ENCODE measurements at regions not wholly inside any gene's neighbourhood (a gene's known extent, or its start where the extent isn't known, plus 50 kb on each side); places are given as distances from the start of the nearest gene placed in this dataset.
A peak's percentile ranks its signal among the peaks of the same experiment; 100 is the strongest.

GRCh38 chr9:99592834-99593574 lies 228.7 kb upstream of the NR4A3 start:
- no peak for DNase-seq

GRCh38 chr9:99593610-99594009 lies 228.1 kb upstream of the NR4A3 start:
- no peak for DNase-seq

GRCh38 chr9:99594056-99594780 lies 227.5 kb upstream of the NR4A3 start:
- no peak for DNase-seq

DNA sequence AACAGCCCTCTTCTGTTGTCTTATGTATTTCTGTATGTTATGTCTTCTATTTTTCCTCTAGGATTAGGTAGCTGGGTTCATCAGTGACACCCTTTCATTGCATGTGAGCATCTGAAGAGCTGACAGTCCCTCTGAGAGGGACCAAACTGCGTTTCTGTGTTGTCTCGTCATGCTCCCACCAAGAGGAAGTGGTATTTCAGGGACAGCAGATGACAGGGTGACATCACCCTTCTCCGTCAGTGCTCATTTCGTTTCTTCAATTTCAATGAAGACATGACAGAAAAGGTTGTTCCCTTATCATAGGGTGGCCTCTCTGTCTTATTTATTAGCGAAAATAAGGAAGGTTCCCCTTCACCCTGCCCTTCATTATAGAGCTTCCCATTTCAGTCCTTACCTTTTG lies 225.9 kb upstream of the NR4A3 start:
- DNase-seq: no peak

- DNase-seq: peak; percentile 25
Observed at GRCh38 chr9:99601571-99602111, 220.0 kb upstream of the NR4A3 start.

GRCh38 chr9:99602854-99603253 lies 218.8 kb upstream of the NR4A3 start:
- DNase-seq: no peak

- no peak for DNase-seq
Observed at GRCh38 chr9:99605016-99605743, 216.5 kb upstream of the NR4A3 start.

DNA sequence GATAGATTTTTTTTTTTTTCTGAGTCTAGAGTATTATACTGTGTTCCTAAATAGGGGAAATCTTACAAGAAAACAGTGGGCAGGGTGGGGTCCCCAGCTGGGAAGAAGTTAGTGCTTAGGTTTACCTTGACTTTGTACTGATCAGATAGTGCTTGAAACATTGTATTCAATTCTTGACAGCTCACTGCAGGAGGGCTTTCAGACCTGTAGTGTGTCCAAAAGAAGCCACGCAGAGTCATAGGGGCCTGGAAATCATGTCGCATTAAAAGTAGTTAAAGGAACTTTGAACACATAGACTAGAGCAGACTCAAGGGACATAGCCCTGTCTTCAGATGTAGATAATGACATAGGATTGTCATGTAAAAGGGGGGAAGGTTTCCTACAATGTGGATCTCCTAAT lies 215.4 kb upstream of the NR4A3 start:
- no peak for DNase-seq

DNA sequence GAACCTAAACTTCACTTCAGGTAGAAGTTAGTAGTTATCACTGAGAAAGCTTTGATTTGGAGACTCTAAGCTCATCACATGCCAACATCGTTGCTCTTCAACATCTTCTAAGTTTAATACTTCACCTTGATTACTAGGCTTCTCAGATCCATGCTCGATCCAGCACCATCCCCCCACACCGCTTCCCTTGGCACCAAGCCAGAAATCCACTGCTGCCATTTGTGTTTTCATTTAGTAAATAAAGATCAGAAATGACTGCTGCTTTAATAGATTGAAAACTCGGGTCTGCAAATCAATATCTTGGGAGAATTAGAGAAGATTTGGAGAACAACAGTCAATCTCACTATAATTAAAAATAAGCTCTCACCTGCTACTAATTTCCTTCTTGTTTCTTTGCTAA lies 214.7 kb upstream of the NR4A3 start:
- DNase-seq: no peak

GRCh38 chr9:99607842-99608448 lies 213.7 kb upstream of the NR4A3 start:
- DNase-seq: peak; percentile 44

DNA sequence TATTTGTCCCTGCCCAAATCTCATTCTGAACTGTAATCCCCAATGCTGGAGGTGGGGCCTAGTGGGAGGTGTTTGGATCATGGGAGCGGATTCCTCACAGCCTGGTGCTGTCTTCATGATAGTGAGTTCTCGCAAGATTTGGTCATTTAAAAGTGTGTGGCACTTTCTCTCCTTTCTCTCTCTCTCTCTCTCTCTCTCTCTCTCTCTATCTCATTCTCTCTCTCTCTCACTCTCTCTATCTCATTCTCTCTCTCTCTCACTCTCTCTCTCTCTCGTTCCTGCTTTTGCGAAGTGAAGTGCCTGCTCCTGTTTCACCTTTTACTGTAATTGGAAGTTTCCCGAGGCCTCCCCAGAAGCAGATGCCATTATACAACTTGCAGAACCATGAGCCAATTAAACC lies 207.3 kb upstream of the NR4A3 start:
- DNase-seq: no peak

GRCh38 chr9:99621040-99621439 lies 200.6 kb upstream of the NR4A3 start:
- DNase-seq: no peak

DNA sequence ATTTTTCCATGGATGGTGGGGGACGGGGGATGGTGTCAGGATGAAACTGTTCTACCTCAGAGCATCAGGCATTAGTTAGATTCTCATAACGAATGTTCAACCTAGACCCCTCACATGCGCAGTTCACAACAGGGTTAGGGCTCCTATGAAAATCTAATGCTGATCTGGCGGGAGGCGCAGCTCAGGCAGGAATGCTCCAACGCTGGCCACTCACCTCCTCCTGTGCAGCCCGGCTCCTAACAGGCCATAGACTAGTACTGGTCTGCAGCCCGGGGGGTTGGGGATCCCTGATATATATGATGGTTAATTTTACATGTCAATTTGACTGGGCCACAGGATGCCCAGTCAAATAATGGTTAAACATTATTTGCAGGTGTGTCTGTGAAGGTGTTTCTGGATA lies 199.0 kb upstream of the NR4A3 start:
- DNase-seq: no peak

DNA sequence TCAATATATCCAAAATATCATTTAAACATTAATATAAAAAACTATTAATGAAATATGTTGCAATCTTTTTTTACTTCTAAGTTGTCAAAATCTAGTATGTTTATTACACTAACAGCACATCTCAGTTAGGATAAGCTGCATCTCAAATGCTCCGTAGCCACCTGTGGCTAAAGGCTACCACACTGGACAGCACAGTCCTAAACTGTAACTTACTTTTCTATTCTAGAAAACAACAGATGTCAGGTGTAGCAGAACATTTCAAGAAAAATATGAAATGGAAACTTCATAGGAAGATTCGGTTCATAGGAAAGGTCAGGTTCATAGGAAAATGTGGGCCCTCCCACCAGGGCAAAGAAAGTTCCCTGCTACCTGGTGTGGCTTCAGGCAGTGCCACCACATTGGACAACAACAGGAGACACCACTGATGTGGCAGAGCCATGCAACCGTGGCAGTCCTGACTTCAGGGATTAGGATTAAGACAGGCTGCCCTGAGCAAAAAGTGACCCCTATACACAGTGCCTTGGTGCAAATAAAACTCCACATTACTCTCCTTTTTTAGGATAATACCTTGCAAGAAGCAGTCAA lies 197.8 kb upstream of the NR4A3 start:
- DNase-seq: no peak

- no peak for DNase-seq
Observed at GRCh38 chr9:99624499-99625233, 197.0 kb upstream of the NR4A3 start.

GRCh38 chr9:99626426-99626825 lies 195.3 kb upstream of the NR4A3 start:
- DNase-seq: no peak

- no peak for DNase-seq
Observed at GRCh38 chr9:99628285-99628684, 193.4 kb upstream of the NR4A3 start.

DNA sequence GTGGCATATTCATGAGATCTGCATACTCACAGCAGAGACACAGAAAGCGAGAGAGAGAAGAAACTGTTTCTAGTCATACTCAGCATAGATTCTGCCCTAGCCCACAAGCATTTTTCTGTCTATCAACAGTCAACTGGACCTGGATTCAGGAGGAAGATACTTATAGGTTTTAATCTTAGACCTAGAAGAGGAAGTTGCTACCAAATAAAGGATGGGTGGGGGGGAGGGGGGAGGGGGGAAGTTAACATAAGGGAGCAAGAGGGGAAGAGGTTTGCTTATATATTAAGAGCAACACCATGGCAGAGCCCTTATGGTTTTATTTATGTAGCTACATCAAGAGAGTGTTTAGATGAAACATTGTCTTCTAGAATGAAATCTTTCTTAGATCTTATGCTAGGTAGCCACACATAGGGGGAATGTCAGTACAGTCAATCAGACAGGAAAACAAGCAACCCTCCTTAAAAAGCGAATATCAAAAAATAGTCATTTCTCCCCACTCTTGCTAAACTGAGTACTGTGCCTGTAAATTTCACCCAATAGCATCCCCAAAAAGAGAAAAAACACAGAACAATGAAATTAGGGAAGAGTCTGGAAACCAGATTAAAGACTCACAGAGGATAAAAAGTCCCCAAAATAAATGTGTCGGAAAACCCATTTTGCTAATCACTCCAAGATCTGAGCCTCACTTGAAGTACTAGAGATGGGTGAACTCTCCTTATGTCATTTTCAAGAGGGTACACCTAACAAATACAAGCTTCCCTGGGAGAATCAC lies 192.7 kb upstream of the NR4A3 start:
- no peak for DNase-seq

DNA sequence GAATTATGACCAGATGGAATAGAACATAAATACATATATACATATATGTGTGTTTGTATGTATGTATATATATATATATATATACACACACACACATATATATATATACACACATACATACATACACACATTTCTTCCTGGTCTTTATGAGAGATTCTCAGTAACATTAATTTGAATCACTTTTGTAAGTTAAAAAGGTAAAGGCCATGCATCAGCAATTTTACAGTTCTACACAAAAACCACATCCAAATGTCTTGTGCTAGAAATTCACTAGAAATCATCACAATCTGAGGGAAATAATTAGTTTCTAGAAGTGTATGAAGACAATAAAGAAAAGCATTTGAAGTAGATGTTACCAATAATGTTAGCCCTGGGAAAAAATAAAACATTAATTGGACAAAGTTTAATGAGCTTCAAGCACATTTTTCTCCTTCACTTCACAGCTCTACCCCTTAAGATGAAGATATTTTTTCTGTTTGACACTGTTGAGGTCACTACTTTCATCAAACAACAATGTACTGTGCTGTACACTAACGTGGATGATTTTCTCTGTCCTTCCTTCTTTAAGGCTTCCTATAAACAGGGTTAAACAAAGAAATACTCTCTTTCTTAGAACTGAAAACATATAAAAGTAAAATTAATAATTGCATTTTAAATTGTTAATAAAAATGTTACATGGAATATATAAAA lies 189.2 kb upstream of the NR4A3 start:
- no peak for DNase-seq

DNA sequence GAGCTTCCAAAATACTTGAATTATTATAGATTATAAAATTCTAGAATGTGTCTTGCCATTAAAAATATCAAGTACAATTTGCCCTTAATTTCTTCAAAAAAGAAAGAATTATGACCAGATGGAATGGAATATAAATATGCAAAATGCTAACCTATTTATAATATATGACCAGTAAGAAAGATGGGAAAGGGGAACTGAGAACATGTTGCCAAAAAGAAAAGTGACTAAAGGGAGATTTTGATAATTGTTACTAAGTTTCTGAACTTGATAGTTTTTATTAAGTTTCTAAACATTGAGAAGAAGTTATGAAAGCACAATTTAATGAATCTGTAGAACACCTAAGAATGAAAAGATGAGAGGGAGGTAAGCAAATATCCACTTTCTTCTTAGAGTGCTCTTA lies 188.4 kb upstream of the NR4A3 start:
- no peak for DNase-seq

Measured in fibroblast of skin of back (primary cell).